ENCODE measurements at regions not wholly inside any gene's neighbourhood (a gene's known extent, or its start where the extent isn't known, plus 50 kb on each side); places are given as distances from the start of the nearest gene placed in this dataset.

GRCh38 chr6:74752303-74752702 is 453.6 kb downstream of the COL12A1 start:
- H3K4me3 ChIP-seq (ENCODE audit: insufficient read depth, low read length) = no peak overlapping the region
- no peaks in the 10 kb centered on the region for H3K27me3 ChIP-seq (ENCODE audit: insufficient read depth, low read length)

GRCh38 chr6:74750826-74751225 is 455.0 kb downstream of the COL12A1 start:
- TF ChIP-seq CTCF (IDR thresholded peaks at IDR 0.05; ENCODE audit: extremely low read depth, low read depth, low read length) = no peak
- no peaks in the 10 kb centered on the region for H4K20me1 ChIP-seq (ENCODE audit: insufficient read depth, low read length)
- H2AFZ ChIP-seq (ENCODE audit: low read length) = no peak overlapping the region
- no peak overlapping the region for H3K4me3 ChIP-seq (ENCODE audit: insufficient read depth, low read length)
- H3K79me2 ChIP-seq (ENCODE audit: insufficient read depth, low read length) = no peaks in the 10 kb centered on the region
- no peak overlapping the region for H3K4me2 ChIP-seq (ENCODE audit: insufficient read depth, low read length)
- no peak overlapping the region for H3K27ac ChIP-seq (ENCODE audit: low read depth, low read length)
- H3K9me3 ChIP-seq (ENCODE audit: low read depth, low read length) = no peaks in the 10 kb centered on the region
- H3K36me3 ChIP-seq (ENCODE audit: insufficient read depth, low read length) = no peaks in the 10 kb centered on the region
- H3K27me3 ChIP-seq (ENCODE audit: insufficient read depth, low read length) = no peaks in the 10 kb centered on the region
- H3K4me1 ChIP-seq (ENCODE audit: insufficient read depth, low read length) = peaks cover 10% of the 10 kb centered on the region
- no peak for DNase-seq (ENCODE audit: insufficient read length, low spot score, missing footprints)

More at GRCh38 chr6:74752303-74752702, 453.6 kb downstream of the COL12A1 start:
- H3K27ac ChIP-seq (ENCODE audit: low read depth, low read length) = no peak overlapping the region
- H2AFZ ChIP-seq (ENCODE audit: low read length) = no peak overlapping the region
- H3K36me3 ChIP-seq (ENCODE audit: insufficient read depth, low read length) = no peaks in the 10 kb centered on the region
- H3K9me3 ChIP-seq (ENCODE audit: low read depth, low read length) = no peaks in the 10 kb centered on the region
- no peak for DNase-seq (ENCODE audit: insufficient read length, low spot score, missing footprints)
- no peaks in the 10 kb centered on the region for H4K20me1 ChIP-seq (ENCODE audit: insufficient read depth, low read length)
- peaks cover 10% of the 10 kb centered on the region for H3K4me1 ChIP-seq (ENCODE audit: insufficient read depth, low read length)
- no peak for TF ChIP-seq CTCF (IDR thresholded peaks at IDR 0.05; ENCODE audit: extremely low read depth, low read depth, low read length)
- no peak overlapping the region for H3K4me2 ChIP-seq (ENCODE audit: insufficient read depth, low read length)
- no peaks in the 10 kb centered on the region for H3K79me2 ChIP-seq (ENCODE audit: insufficient read depth, low read length)

GRCh38 chr6:74749211-74750147 is 456.4 kb downstream of the COL12A1 start:
- no peak for DNase-seq (ENCODE audit: insufficient read length, low spot score, missing footprints)
- H3K4me2 ChIP-seq (ENCODE audit: insufficient read depth, low read length) = peak overlapping the region; percentile 37
- H3K36me3 ChIP-seq (ENCODE audit: insufficient read depth, low read length) = no peaks in the 10 kb centered on the region
- H3K27me3 ChIP-seq (ENCODE audit: insufficient read depth, low read length) = no peaks in the 10 kb centered on the region
- H3K4me1 ChIP-seq (ENCODE audit: insufficient read depth, low read length) = peaks cover 10% of the 10 kb centered on the region
- no peak overlapping the region for H3K4me3 ChIP-seq (ENCODE audit: insufficient read depth, low read length)
- peak overlapping the region; percentile 53 for H3K27ac ChIP-seq (ENCODE audit: low read depth, low read length)
- TF ChIP-seq CTCF (IDR thresholded peaks at IDR 0.05; ENCODE audit: extremely low read depth, low read depth, low read length) = no peak
- H3K9me3 ChIP-seq (ENCODE audit: low read depth, low read length) = no peaks in the 10 kb centered on the region
- no peaks in the 10 kb centered on the region for H4K20me1 ChIP-seq (ENCODE audit: insufficient read depth, low read length)
- H2AFZ ChIP-seq (ENCODE audit: low read length) = peak overlapping the region; percentile 25
- H3K79me2 ChIP-seq (ENCODE audit: insufficient read depth, low read length) = no peaks in the 10 kb centered on the region

DNA sequence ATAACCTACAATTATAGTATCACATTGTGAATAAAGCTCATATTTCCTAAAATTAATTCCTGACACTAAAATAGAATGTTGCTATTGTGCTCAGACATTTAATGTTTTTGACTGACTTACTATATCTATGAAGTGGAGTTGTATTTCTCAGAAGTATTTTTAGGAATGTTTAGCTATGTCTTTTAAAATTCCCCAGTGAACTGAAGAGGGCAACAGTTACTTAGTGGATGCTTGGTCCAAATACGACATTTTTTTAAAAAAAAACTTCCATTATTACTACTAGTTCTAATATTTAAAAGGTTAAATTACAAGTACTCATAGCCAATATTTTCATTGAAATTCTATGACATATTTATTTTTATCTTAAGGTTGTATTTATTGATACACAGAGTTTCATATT is 460.2 kb downstream of the COL12A1 start:
- no peaks in the 10 kb centered on the region for H3K27me3 ChIP-seq (ENCODE audit: insufficient read depth, low read length)
- TF ChIP-seq CTCF (IDR thresholded peaks at IDR 0.05; ENCODE audit: extremely low read depth, low read depth, low read length) = no peak
- H4K20me1 ChIP-seq (ENCODE audit: insufficient read depth, low read length) = no peaks in the 10 kb centered on the region
- H2AFZ ChIP-seq (ENCODE audit: low read length) = no peak overlapping the region
- H3K79me2 ChIP-seq (ENCODE audit: insufficient read depth, low read length) = no peaks in the 10 kb centered on the region
- no peak overlapping the region for H3K4me2 ChIP-seq (ENCODE audit: insufficient read depth, low read length)
- H3K36me3 ChIP-seq (ENCODE audit: insufficient read depth, low read length) = no peaks in the 10 kb centered on the region
- H3K9me3 ChIP-seq (ENCODE audit: low read depth, low read length) = no peaks in the 10 kb centered on the region
- H3K27ac ChIP-seq (ENCODE audit: low read depth, low read length) = no peak overlapping the region
- H3K4me3 ChIP-seq (ENCODE audit: insufficient read depth, low read length) = no peak overlapping the region
- peaks cover 10% of the 10 kb centered on the region for H3K4me1 ChIP-seq (ENCODE audit: insufficient read depth, low read length)
- DNase-seq (ENCODE audit: insufficient read length, low spot score, missing footprints) = no peak

Data from osteoblast (primary cell).